SH-SY5Y (cell line): ENCODE measurements at regions not wholly inside any gene's neighbourhood (a gene's known extent, or its start where the extent isn't known, plus 50 kb on each side); places are given as distances from the start of the nearest gene placed in this dataset.

ENCODE experiments used
- GATA2 ChIP-seq: IDR thresholded peaks from 2 replicates; pipeline ENCODE4 v1.6.1; 2011; ENCODE audit warnings: mild to moderate bottlenecking, low read depth, low read length
- GATA3 ChIP-seq: IDR thresholded peaks from 2 replicates; pipeline ENCODE4 v1.6.1; 2011; ENCODE audit warnings: low read depth, mild to moderate bottlenecking, low read length, moderate library complexity

- no peak for TF ChIP-seq GATA2
- TF ChIP-seq GATA3 = no peak
These were observed 91.8 kb upstream of the TRPM1 start for GRCh38 chr15:31193291-31193690.
